Osteoblast (primary cell): ENCODE measurements at regions not wholly inside any gene's neighbourhood (a gene's known extent, or its start where the extent isn't known, plus 50 kb on each side); places are given as distances from the start of the nearest gene placed in this dataset.

Experiments used
- DNase-seq: peaks from one replicate; pipeline ENCODE4 v3.0.0; 2011; ENCODE audit warnings: low spot score, mixed read lengths; ENCODE audit not compliant: insufficient read length; ENCODE audit errors: missing footprints
- H2AFZ ChIP-seq: 2 replicates; pipeline ENCODE4 v1.6.0; 2011; ENCODE audit warnings: mild to moderate bottlenecking, low read length
- H3K27ac ChIP-seq: 2 replicates; pipeline ENCODE4 v1.5.1; 2011; ENCODE audit warnings: mild to moderate bottlenecking, low read depth, low read length, moderate library complexity
- H3K27me3 ChIP-seq: 2 replicates; pipeline ENCODE4 v1.6.0; 2012; ENCODE audit warnings: mild to moderate bottlenecking, control low read depth, inconsistent platforms, low read length, moderate library complexity; ENCODE audit not compliant: insufficient read depth
- H3K36me3 ChIP-seq: 2 replicates; pipeline ENCODE4 v1.5.1; 2011; ENCODE audit warnings: mild to moderate bottlenecking, low read length, control low read depth, moderate library complexity; ENCODE audit not compliant: insufficient read depth
- H3K4me1 ChIP-seq: 2 replicates; pipeline ENCODE4 v1.5.1; 2011; ENCODE audit warnings: mild to moderate bottlenecking, low read length, control low read depth, moderate library complexity; ENCODE audit not compliant: insufficient read depth
- H3K4me2 ChIP-seq: 2 replicates; pipeline ENCODE4 v1.6.0; 2011; ENCODE audit warnings: mild to moderate bottlenecking, low read length; ENCODE audit not compliant: insufficient read depth
- H3K4me3 ChIP-seq: fragments of 200-600 bp; sonication (generic); 3 replicates; pipeline ENCODE4 v1.5.1; 2012; ENCODE audit warnings: mild to moderate bottlenecking, low read length, inconsistent platforms; ENCODE audit not compliant: insufficient read depth
- H3K79me2 ChIP-seq: 2 replicates; pipeline ENCODE4 v1.6.0; 2012; ENCODE audit warnings: mild to moderate bottlenecking, low read length, control low read depth, inconsistent platforms; ENCODE audit not compliant: insufficient read depth
- H3K9me3 ChIP-seq: 2 replicates; pipeline ENCODE4 v1.5.1; 2011; ENCODE audit warnings: low read depth, low read length, control low read depth
- H4K20me1 ChIP-seq: 2 replicates; pipeline ENCODE4 v1.6.0; 2012; ENCODE audit warnings: mild to moderate bottlenecking, low read length, control low read depth; ENCODE audit not compliant: insufficient read depth
- CTCF ChIP-seq: IDR thresholded peaks from 2 replicates; pipeline ENCODE4 v1.5.1; 2011; ENCODE audit warnings: mild to moderate bottlenecking, low read depth, low read length, moderate library complexity; ENCODE audit errors: extremely low read depth

GRCh38 chr15:69782139-69782658 lies 315.5 kb downstream of the TLE3 start:
- Histone ChIP-seq H3K27me3 (peaks cover 21% of the 10 kb centered on the region), H3K36me3 (no peaks in the 10 kb centered on the region), H3K9me3 (no peaks in the 10 kb centered on the region), H3K4me2 (no peak overlapping the region), H3K4me1 (peaks cover 8% of the 10 kb centered on the region), H4K20me1 (no peaks in the 10 kb centered on the region), H3K4me3 (no peak overlapping the region), H3K79me2 (no peaks in the 10 kb centered on the region), H3K27ac (no peak overlapping the region), H2AFZ (no peak overlapping the region)
- DNase-seq: no peak
- TF ChIP-seq CTCF: no peak

GRCh38 chr15:69782809-69783208 lies 314.9 kb downstream of the TLE3 start:
- H3K4me1 ChIP-seq: peaks cover 8% of the 10 kb centered on the region
- H2AFZ ChIP-seq: no peak overlapping the region
- no peak overlapping the region for H3K4me2 ChIP-seq
- H3K9me3 ChIP-seq: no peaks in the 10 kb centered on the region
- H3K27ac ChIP-seq: no peak overlapping the region
- no peaks in the 10 kb centered on the region for H4K20me1 ChIP-seq
- H3K36me3 ChIP-seq: no peaks in the 10 kb centered on the region
- H3K27me3 ChIP-seq: peaks cover 15% of the 10 kb centered on the region
- DNase-seq: no peak
- TF ChIP-seq CTCF: no peak
- no peaks in the 10 kb centered on the region for H3K79me2 ChIP-seq
- no peak overlapping the region for H3K4me3 ChIP-seq

- H3K27ac ChIP-seq: no peak overlapping the region
These were observed 314.5 kb downstream of the TLE3 start for GRCh38 chr15:69783211-69783610.

More at GRCh38 chr15:69783211-69783610, 314.5 kb downstream of the TLE3 start:
- Histone ChIP-seq H4K20me1 (no peaks in the 10 kb centered on the region), H3K36me3 (no peaks in the 10 kb centered on the region), H3K27me3 (peaks cover 12% of the 10 kb centered on the region), H2AFZ (no peak overlapping the region), H3K9me3 (no peaks in the 10 kb centered on the region), H3K4me1 (peaks cover 8% of the 10 kb centered on the region), H3K4me3 (no peak overlapping the region), H3K4me2 (no peak overlapping the region), H3K79me2 (no peaks in the 10 kb centered on the region)
- no peak for TF ChIP-seq CTCF
- DNase-seq: no peak
